ENCODE measurements at regions not wholly inside any gene's neighbourhood (a gene's known extent, or its start where the extent isn't known, plus 50 kb on each side); places are given as distances from the start of the nearest gene placed in this dataset.

- no peak for TF ChIP-seq ELF4 (IDR thresholded peaks at IDR 0.05)
- no peak for TF ChIP-seq HDGF (IDR thresholded peaks at IDR 0.05; ENCODE audit: borderline replicate concordance)
- no peak for TF ChIP-seq PKNOX1 (IDR thresholded peaks at IDR 0.05)
- TF ChIP-seq ZNF384 (IDR thresholded peaks at IDR 0.05), result no peak
- TF ChIP-seq ARNT (IDR thresholded peaks at IDR 0.05), result no peak
- no peak for TF ChIP-seq SP1 (IDR thresholded peaks at IDR 0.05)
These were observed 123.4 kb downstream of the TLE3 start for GRCh38 chr15:69974321-69974720.

All from HEK293T (cell line).